PC-9 (cell line): ENCODE measurements at regions not wholly inside any gene's neighbourhood (a gene's known extent, or its start where the extent isn't known, plus 50 kb on each side); places are given as distances from the start of the nearest gene placed in this dataset.

ENCODE experiments used
- EZH2 ChIP-seq: fragments of 200-600 bp; sonication (generic); IDR thresholded peaks from 2 replicates; pipeline ENCODE4 v1.8.0; 2017; ENCODE audit warnings: antibody characterized with exemption, low read depth
- TF ChIP-seq, protein P1 (sequence below): fragments of 200-600 bp; sonication (generic); conservative IDR thresholded peaks from 2 replicates; pipeline ENCODE4 v1.6.1; 2017; ENCODE audit warnings: mixed run types, antibody characterized with exemption, mild to moderate bottlenecking, moderate library complexity

DNA sequence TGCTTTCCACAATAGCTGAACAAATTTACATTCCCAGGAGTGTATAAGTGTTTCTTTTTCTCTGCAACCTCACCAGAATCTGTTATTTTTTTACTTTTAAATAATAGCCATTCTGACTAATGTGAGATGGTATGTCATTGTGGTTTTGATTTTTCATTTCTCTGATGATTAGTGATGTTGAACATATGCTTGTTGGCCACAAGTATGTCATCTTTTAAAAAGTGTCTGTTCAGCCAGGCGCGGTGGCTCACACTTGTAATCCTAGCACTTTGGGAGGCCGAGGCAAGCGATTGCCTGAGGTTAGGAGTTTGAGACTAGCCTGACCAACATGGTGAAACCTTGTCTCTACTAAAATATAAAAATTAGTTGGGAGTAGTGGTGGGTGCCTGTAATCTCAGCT, 619.3 kb downstream of the SI start:
- TF ChIP-seq, protein P1, sequence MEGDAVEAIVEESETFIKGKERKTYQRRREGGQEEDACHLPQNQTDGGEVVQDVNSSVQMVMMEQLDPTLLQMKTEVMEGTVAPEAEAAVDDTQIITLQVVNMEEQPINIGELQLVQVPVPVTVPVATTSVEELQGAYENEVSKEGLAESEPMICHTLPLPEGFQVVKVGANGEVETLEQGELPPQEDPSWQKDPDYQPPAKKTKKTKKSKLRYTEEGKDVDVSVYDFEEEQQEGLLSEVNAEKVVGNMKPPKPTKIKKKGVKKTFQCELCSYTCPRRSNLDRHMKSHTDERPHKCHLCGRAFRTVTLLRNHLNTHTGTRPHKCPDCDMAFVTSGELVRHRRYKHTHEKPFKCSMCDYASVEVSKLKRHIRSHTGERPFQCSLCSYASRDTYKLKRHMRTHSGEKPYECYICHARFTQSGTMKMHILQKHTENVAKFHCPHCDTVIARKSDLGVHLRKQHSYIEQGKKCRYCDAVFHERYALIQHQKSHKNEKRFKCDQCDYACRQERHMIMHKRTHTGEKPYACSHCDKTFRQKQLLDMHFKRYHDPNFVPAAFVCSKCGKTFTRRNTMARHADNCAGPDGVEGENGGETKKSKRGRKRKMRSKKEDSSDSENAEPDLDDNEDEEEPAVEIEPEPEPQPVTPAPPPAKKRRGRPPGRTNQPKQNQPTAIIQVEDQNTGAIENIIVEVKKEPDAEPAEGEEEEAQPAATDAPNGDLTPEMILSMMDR, result no peak
- TF ChIP-seq EZH2, result no peak
